ENCODE measurements at regions not wholly inside any gene's neighbourhood (a gene's known extent, or its start where the extent isn't known, plus 50 kb on each side); places are given as distances from the start of the nearest gene placed in this dataset.

GRCh38 chr18:61225336-61225735 is 107.9 kb upstream of the CDH20 start:
- intact Hi-C loops (cut with micrococcal nuclease): no loop called here
- H3K9me3 ChIP-seq (replicated peaks in 1 of 2; ENCODE audit: control insufficient read depth in 1 of 2, insufficient read depth in 1 of 2, low read length in 2 of 2): peaks cover 0 to 3% of the 10 kb centered on the region in 2 donors
- H3K79me2 ChIP-seq (ENCODE audit: insufficient read depth, low read length): no peaks in the 10 kb centered on the region
- H3K4me1 ChIP-seq (ENCODE audit: control insufficient read depth in 1 of 2, insufficient read depth in 2 of 2, low read length in 2 of 2): no peaks in the 10 kb centered on the region
- no peaks in the 10 kb centered on the region for H3K36me3 ChIP-seq (replicated peaks in 1 of 2; ENCODE audit: control insufficient read depth in 1 of 2, insufficient read depth in 2 of 2, low read length in 2 of 2)
- H2AFZ ChIP-seq (ENCODE audit: insufficient read depth, low read depth, low read length, poor library complexity, severe bottlenecking): no peak overlapping the region
- no peak overlapping the region for H3K9ac ChIP-seq (ENCODE audit: insufficient read depth, low read length, poor library complexity, severe bottlenecking)
- no peaks in the 10 kb centered on the region for H4K20me1 ChIP-seq (ENCODE audit: insufficient read depth, low read length)
- H3K27me3 ChIP-seq (ENCODE audit: control insufficient read depth in 2 of 2, insufficient read depth in 2 of 2, low read length in 2 of 2): no peaks in the 10 kb centered on the region
- H3K4me3 ChIP-seq (replicated peaks in 1 of 3; ENCODE audit: low read depth in 2 of 3, low read length in 3 of 3): no peak overlapping the region
- no peak overlapping the region for H3K27ac ChIP-seq (ENCODE audit: low read depth in 1 of 2, low read length in 2 of 2)
- Mint-ChIP-seq H3K36me3 (no peaks in the 10 kb centered on the region), H3K27ac (no peak overlapping the region), H3K4me3 (no peak overlapping the region), H3K27me3 (ENCODE audit: low read depth in 3 of 3) (peaks cover 0 to 4% (median 0%) of the 10 kb centered on the region in 3 donors), H3K9me3 (peaks cover 0 to 7% (median 2%) of the 10 kb centered on the region in 7 donors), H3K4me1 (no peaks in the 10 kb centered on the region)
- no peak for DNase-seq
- no peak for TF ChIP-seq CTCF (IDR thresholded peaks at IDR 0.05)
- no peak overlapping the region for H3K4me2 ChIP-seq (replicated peaks; ENCODE audit: extremely low read depth, low read length, poor library complexity, severe bottlenecking)

GRCh38 chr18:61236356-61237057 is 96.7 kb upstream of the CDH20 start:
- Histone ChIP-seq H3K27ac (ENCODE audit: low read depth in 1 of 2, low read length in 2 of 2) (no peak overlapping the region), H3K4me3 (replicated peaks in 1 of 3; ENCODE audit: low read depth in 2 of 3, low read length in 3 of 3) (no peak overlapping the region), H3K9me3 (replicated peaks in 1 of 2; ENCODE audit: control insufficient read depth in 1 of 2, insufficient read depth in 1 of 2, low read length in 2 of 2) (peaks cover 0 to 4% of the 10 kb centered on the region in 2 donors), H3K9ac (ENCODE audit: insufficient read depth, low read length, poor library complexity, severe bottlenecking) (no peak overlapping the region), H4K20me1 (ENCODE audit: insufficient read depth, low read length) (no peaks in the 10 kb centered on the region), H3K27me3 (ENCODE audit: control insufficient read depth in 2 of 2, insufficient read depth in 2 of 2, low read length in 2 of 2) (no peaks in the 10 kb centered on the region), H3K36me3 (replicated peaks in 1 of 2; ENCODE audit: control insufficient read depth in 1 of 2, insufficient read depth in 2 of 2, low read length in 2 of 2) (no peaks in the 10 kb centered on the region), H3K4me1 (ENCODE audit: control insufficient read depth in 1 of 2, insufficient read depth in 2 of 2, low read length in 2 of 2) (no peaks in the 10 kb centered on the region), H2AFZ (ENCODE audit: insufficient read depth, low read depth, low read length, poor library complexity, severe bottlenecking) (no peak overlapping the region), H3K4me2 (replicated peaks; ENCODE audit: extremely low read depth, low read length, poor library complexity, severe bottlenecking) (no peak overlapping the region), H3K79me2 (ENCODE audit: insufficient read depth, low read length) (no peaks in the 10 kb centered on the region)
- 88% methylated on average over 6 of the region's 7 CpGs for WGBS (ENCODE audit: insufficient coverage)
- Mint-ChIP-seq H3K27me3 (ENCODE audit: low read depth in 3 of 3) (peaks cover 0 to under 1% (median 0%) of the 10 kb centered on the region in 3 donors), H3K9me3 (peaks cover 0 to 5% (median 2%) of the 10 kb centered on the region in 7 donors), H3K4me3 (no peak overlapping the region), H3K36me3 (no peaks in the 10 kb centered on the region), H3K4me1 (no peaks in the 10 kb centered on the region), H3K27ac (no peak overlapping the region)
- TF ChIP-seq CTCF (IDR thresholded peaks at IDR 0.05): no peak
- intact Hi-C loops (cut with micrococcal nuclease): no loop called here
- no peak for DNase-seq
